Testis (tissue), 2 donors: ENCODE measurements at regions not wholly inside any gene's neighbourhood (a gene's known extent, or its start where the extent isn't known, plus 50 kb on each side); places are given as distances from the start of the nearest gene placed in this dataset.

Experiments
- DNase-seq: peaks from one replicate; pipeline ENCODE4 v3.0.0-alpha.2; 2019
- H3K27ac ChIP-seq, 2 donors: fragments of 200-600 bp; sonication (generic); one replicate each; pipeline ENCODE4 v1.5.1; 2019
- H3K27me3 ChIP-seq: fragments of 200-600 bp; sonication (generic); one replicate; pipeline ENCODE4 v1.5.1; 2019
- H3K36me3 ChIP-seq: fragments of 200-600 bp; sonication (generic); one replicate; pipeline ENCODE4 v1.5.1; 2017; ENCODE audit warnings: low read depth; ENCODE audit errors: missing control alignments
- H3K4me1 ChIP-seq: fragments of 200-600 bp; sonication (generic); one replicate; pipeline ENCODE4 v1.5.1; 2019
- H3K4me3 ChIP-seq, 2 donors: fragments of 200-600 bp; sonication (generic); one replicate each; pipeline ENCODE4 v1.5.1; 2017 to 2019
- H3K9me3 ChIP-seq: fragments of 200-600 bp; sonication (generic); one replicate; pipeline ENCODE4 v1.5.1; 2017
- POLR2A ChIP-seq: fragments of 450-650 bp; IDR thresholded peaks from one replicate; pipeline ENCODE4 v1.6.1; 2017; ENCODE audit warnings: antibody characterized with exemption, mild to moderate bottlenecking, moderate library complexity
- WGBS, 2 donors: methylation state at CpG; one replicate each; pipeline ENCODE4 v1.1.5; 2018; 5-methylcytosine and 5-hydroxymethylcytosine counted together
- intact Hi-C: fragments of 100-400 bp; cut with DNase I; formaldehyde crosslinking; loops from one replicate; pipeline ENCODE4 v1.15.1; 2023; ENCODE audit warnings: low total_unique reads
- TF ChIP-seq, protein P1 (sequence below), 3 experiments: fragments of 450-650 bp in 2 of 3; fragments of 200-600 bp in 1 of 3; sonication (generic) in 1 of 3; IDR thresholded peaks; one replicate each; pipeline ENCODE4 v1.5.1; 2016 to 2019; ENCODE audit warnings: antibody characterized with exemption in 3 of 3, mild to moderate bottlenecking in 2 of 3, moderate library complexity in 1 of 3

DNA sequence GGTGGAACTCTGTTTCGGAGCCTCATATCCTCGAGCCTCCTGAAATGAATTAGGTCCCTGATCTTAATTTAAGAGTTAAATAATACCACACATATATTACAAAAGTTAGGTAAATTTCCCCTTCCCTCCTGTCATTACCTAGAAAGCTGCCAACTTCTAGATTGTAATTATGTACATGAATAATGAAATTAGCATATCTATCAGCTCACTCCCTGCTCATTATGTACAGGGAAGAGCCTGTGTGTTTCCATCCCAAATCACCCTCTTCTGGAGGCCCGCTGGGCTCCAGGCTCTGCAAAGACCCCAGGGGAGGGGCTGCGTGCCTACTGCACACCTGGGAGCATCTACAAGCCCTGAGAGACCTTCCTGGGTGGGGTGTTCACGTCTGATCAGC lies 384.1 kb downstream of the MN1 start:
- Histone ChIP-seq H3K9me3 (no peaks in the 10 kb centered on the region), H3K4me1 (peaks cover 15% of the 10 kb centered on the region), H3K4me3 (no peak overlapping the region), H3K36me3 (no peaks in the 10 kb centered on the region), H3K27me3 (no peaks in the 10 kb centered on the region), H3K27ac (no peak overlapping the region)
- WGBS, 2 donors = 73 to 84% methylated on average over 5 of the region's 5 CpGs
- no peak for DNase-seq
- TF ChIP-seq, protein P1, sequence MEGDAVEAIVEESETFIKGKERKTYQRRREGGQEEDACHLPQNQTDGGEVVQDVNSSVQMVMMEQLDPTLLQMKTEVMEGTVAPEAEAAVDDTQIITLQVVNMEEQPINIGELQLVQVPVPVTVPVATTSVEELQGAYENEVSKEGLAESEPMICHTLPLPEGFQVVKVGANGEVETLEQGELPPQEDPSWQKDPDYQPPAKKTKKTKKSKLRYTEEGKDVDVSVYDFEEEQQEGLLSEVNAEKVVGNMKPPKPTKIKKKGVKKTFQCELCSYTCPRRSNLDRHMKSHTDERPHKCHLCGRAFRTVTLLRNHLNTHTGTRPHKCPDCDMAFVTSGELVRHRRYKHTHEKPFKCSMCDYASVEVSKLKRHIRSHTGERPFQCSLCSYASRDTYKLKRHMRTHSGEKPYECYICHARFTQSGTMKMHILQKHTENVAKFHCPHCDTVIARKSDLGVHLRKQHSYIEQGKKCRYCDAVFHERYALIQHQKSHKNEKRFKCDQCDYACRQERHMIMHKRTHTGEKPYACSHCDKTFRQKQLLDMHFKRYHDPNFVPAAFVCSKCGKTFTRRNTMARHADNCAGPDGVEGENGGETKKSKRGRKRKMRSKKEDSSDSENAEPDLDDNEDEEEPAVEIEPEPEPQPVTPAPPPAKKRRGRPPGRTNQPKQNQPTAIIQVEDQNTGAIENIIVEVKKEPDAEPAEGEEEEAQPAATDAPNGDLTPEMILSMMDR (IDR thresholded peaks at IDR 0.05) = no peak
- no peak for TF ChIP-seq POLR2A
- intact Hi-C loops = no loop called here

DNA sequence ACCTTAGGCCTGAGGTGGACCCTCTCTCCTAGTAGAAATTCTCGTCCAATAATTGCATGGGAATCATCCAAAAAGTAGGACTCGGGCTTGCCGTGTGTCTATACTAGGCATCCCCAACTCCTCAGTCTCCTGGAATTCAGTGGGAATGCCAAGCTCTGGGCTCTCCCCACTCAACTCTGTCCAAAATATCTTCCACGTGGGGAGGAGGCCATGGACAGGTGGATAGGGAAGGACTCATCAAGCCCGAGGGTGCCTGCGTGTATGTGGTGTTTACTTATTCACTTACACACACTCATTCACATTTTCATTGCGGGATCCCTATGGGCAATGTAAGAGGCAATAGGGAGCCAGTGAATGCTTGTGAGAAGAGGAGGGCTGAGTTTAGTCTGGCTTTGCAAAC lies 383.3 kb downstream of the MN1 start:
- Histone ChIP-seq H3K4me3 (no peak overlapping the region), H3K27me3 (no peaks in the 10 kb centered on the region), H3K27ac (no peak overlapping the region), H3K9me3 (no peaks in the 10 kb centered on the region), H3K36me3 (no peaks in the 10 kb centered on the region), H3K4me1 (peaks cover 15% of the 10 kb centered on the region)
- no peak for TF ChIP-seq POLR2A
- TF ChIP-seq, protein P1 (IDR thresholded peaks at IDR 0.05) = no peak
- WGBS, 2 donors = 66 to 80% methylated on average over 7 of the region's 7 CpGs
- no peak for DNase-seq
- intact Hi-C loops = no loop called here

DNA sequence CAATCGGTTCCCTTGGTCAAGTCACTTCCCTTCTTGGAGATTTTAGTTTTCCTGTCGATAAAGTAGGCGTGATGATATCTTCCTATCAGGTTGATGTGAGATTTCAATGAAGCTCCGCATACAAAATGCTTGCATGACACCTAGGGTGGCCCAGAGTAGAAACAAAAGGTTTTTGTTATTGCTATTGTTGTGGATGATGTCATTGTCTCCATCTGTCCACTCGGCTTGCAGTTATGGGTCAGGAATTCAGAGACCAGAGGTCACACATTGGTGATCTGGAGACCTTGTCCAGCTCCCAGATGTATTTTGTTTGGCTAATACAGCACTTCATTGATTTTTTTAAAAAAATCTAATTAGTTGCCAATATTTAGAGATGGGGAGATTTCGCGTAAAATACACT lies 382.1 kb downstream of the MN1 start:
- no peaks in the 10 kb centered on the region for H3K27me3 ChIP-seq
- H3K4me3 ChIP-seq = no peak overlapping the region
- no peaks in the 10 kb centered on the region for H3K36me3 ChIP-seq
- TF ChIP-seq, protein P1 (IDR thresholded peaks at IDR 0.05) = no peak
- TF ChIP-seq POLR2A = no peak
- DNase-seq = no peak
- 68 to 74% methylated on average over 7 of the region's 7 CpGs for WGBS, 2 donors
- intact Hi-C loops = no loop called here
- H3K9me3 ChIP-seq = no peaks in the 10 kb centered on the region
- H3K4me1 ChIP-seq = peaks cover 15% of the 10 kb centered on the region
- H3K27ac ChIP-seq = no peak overlapping the region

DNA sequence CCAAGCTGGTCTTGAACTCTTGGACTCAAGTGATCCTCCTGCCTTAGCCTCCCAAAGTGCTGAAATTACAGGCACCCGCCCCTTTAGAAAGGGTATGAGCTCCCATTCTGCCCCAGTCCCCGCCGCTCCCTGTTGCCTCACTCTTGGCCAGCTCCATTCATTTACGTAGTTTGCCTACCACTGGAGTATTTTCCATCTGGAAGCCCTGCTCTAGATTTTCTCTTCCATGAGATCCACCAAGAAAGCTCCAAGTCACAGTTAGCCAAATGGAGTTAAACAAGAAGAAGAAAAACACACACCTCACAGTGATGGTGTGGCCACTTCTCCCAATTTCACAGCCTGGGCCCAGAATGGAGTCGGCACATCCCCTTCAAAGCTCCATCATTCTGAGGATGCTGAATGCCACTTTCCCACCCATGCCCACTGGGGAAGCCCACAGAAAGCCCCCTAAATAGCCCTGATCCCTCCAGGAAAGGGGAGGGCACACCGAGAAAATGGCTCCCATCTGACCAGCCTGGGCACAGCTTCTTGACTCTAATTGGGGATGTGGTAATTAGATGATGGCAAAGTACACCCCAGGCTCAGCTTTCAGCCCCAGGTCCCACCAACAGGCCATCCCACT lies 381.2 kb downstream of the MN1 start:
- intact Hi-C loops = no loop called here
- WGBS, 2 donors = 62 to 65% methylated on average over 6 of the region's 6 CpGs

More for the DNA sequence above, 381.2 kb downstream of the MN1 start:
- H3K4me1 ChIP-seq = peaks cover 15% of the 10 kb centered on the region
- no peaks in the 10 kb centered on the region for H3K9me3 ChIP-seq
- TF ChIP-seq, protein P1 (IDR thresholded peaks at IDR 0.05) = no peak
- no peak for TF ChIP-seq POLR2A
- DNase-seq = no peak
- H3K27me3 ChIP-seq = no peaks in the 10 kb centered on the region
- H3K27ac ChIP-seq = peak overlapping the region in 1 of 2 donors; percentile 60
- no peak overlapping the region for H3K4me3 ChIP-seq
- H3K36me3 ChIP-seq = no peaks in the 10 kb centered on the region
